ENCODE measurements at regions not wholly inside any gene's neighbourhood (a gene's known extent, or its start where the extent isn't known, plus 50 kb on each side); places are given as distances from the start of the nearest gene placed in this dataset.
"Not testable (repeated sequence)": the region's sequence is repeated elsewhere in the genome, so short reads cannot be mapped to it uniquely, and the experiment has no call there.

DNA sequence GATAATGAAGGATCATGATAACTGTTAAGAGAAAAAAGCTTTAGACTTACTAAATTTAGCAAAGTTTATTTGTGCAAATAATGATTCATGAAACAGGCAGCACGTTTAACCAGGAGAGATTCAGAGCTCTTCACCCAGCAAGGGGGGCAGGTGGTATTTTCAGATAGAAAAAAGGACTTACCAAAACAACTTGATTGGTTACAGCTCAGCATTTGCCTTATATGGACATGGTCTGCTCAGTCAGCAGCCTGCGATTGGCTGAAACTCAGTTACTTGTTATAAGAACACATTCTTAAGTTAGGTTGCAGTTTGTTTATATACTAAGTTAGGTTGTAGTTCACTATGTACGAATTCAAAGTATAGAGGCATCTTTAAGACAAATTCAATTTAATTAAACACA, 165.6 kb downstream of the DUSP10 start:
- DNase-seq (ENCODE audit: low spot score) (no peak), ATAC-seq (ENCODE audit: low read depth) (no peak)
- no peak overlapping the region for H3K27ac ChIP-seq (ENCODE audit: poor library complexity, severe bottlenecking)
- H3K27me3 ChIP-seq (ENCODE audit: insufficient read depth, poor library complexity, severe bottlenecking) = no peaks in the 10 kb centered on the region
- TF ChIP-seq, protein P1, sequence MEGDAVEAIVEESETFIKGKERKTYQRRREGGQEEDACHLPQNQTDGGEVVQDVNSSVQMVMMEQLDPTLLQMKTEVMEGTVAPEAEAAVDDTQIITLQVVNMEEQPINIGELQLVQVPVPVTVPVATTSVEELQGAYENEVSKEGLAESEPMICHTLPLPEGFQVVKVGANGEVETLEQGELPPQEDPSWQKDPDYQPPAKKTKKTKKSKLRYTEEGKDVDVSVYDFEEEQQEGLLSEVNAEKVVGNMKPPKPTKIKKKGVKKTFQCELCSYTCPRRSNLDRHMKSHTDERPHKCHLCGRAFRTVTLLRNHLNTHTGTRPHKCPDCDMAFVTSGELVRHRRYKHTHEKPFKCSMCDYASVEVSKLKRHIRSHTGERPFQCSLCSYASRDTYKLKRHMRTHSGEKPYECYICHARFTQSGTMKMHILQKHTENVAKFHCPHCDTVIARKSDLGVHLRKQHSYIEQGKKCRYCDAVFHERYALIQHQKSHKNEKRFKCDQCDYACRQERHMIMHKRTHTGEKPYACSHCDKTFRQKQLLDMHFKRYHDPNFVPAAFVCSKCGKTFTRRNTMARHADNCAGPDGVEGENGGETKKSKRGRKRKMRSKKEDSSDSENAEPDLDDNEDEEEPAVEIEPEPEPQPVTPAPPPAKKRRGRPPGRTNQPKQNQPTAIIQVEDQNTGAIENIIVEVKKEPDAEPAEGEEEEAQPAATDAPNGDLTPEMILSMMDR (IDR thresholded peaks at IDR 0.05; ENCODE audit: poor library complexity, severe bottlenecking) = no peak
- H3K9me3 ChIP-seq (ENCODE audit: severe bottlenecking) = no peaks in the 10 kb centered on the region
- H3K36me3 ChIP-seq (ENCODE audit: low read depth) = no peaks in the 10 kb centered on the region
- H3K4me3 ChIP-seq (ENCODE audit: severe bottlenecking) = no peak overlapping the region
- no peaks in the 10 kb centered on the region for H3K4me1 ChIP-seq (ENCODE audit: insufficient read depth, poor library complexity, severe bottlenecking)

DNA sequence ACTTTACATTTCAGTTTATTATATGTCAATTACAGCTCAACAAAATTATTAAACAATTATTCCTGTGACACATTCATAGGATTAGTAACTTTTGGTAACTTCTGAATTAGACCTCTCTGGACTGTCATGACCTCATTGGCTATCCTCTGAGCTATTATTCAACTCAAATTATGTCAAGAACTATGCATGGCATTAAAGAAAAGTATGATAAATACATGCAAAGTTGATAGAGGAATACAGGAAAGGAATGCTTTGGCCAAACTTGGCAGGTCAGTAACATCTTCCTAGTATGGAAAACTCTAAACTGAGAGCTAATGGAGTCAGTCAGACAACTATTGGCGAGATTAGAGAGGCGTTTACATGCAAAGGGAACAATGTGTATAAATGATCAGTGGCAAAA, 158.4 kb downstream of the DUSP10 start:
- Histone ChIP-seq H3K27me3 (ENCODE audit: insufficient read depth, poor library complexity, severe bottlenecking) (no peaks in the 10 kb centered on the region), H3K9me3 (ENCODE audit: severe bottlenecking) (no peaks in the 10 kb centered on the region), H3K36me3 (ENCODE audit: low read depth) (no peaks in the 10 kb centered on the region), H3K4me1 (ENCODE audit: insufficient read depth, poor library complexity, severe bottlenecking) (no peaks in the 10 kb centered on the region), H3K4me3 (ENCODE audit: severe bottlenecking) (no peak overlapping the region), H3K27ac (ENCODE audit: poor library complexity, severe bottlenecking) (no peak overlapping the region)
- TF ChIP-seq, protein P1 (IDR thresholded peaks at IDR 0.05; ENCODE audit: poor library complexity, severe bottlenecking) = no peak
- DNase-seq (ENCODE audit: low spot score) = no peak
- ATAC-seq (ENCODE audit: low read depth) = no peak

DNA sequence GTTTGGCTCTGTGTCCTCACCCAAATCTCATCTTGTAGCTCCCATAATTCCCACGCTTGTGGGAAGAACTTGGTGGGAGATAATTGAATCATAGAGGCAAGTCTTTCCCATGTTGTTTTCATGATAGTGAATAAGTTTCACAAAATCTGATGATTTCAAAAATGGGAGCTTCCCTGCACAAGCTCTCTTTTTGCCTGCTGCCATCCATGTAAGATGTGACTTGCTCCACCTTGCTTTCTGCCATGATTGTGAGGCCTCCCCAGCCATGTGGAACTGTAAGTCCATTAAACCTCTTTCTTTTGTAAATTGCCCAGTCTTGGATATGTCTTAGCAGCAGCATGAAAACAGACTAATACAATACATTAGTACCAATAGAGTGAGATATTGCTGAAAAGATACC, 154.9 kb downstream of the DUSP10 start:
- H3K27ac ChIP-seq (ENCODE audit: poor library complexity, severe bottlenecking); H3K4me3 ChIP-seq (ENCODE audit: severe bottlenecking); H3K9me3 ChIP-seq (ENCODE audit: severe bottlenecking); H3K36me3 ChIP-seq (ENCODE audit: low read depth); H3K27me3 ChIP-seq (ENCODE audit: insufficient read depth, poor library complexity, severe bottlenecking); DNase-seq (ENCODE audit: low spot score); H3K4me1 ChIP-seq (ENCODE audit: insufficient read depth, poor library complexity, severe bottlenecking); ATAC-seq (ENCODE audit: low read depth): not testable (repeated sequence)

DNA sequence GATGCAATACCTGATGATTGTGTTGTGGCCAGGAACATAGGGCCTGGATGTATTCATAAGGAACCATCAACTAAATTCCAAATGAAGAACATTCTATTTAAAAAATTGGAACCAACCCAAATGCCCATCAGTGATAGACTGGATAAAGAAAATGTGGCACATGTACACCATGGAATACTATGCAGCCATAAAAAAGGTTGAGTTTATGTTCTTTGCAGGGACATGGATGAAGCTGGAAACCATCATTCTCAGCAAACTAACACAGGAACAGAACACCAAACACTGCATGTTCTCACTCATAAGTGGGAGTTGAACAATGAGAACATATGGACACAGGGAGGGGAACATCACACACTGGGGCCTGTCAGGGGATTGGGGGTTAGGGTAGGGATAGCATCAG, 150.6 kb downstream of the DUSP10 start:
- not testable (repeated sequence) for ATAC-seq (ENCODE audit: low read depth); H3K9me3 ChIP-seq (ENCODE audit: severe bottlenecking); H3K4me1 ChIP-seq (ENCODE audit: insufficient read depth, poor library complexity, severe bottlenecking); H3K27me3 ChIP-seq (ENCODE audit: insufficient read depth, poor library complexity, severe bottlenecking); DNase-seq (ENCODE audit: low spot score); H3K36me3 ChIP-seq (ENCODE audit: low read depth); H3K4me3 ChIP-seq (ENCODE audit: severe bottlenecking); H3K27ac ChIP-seq (ENCODE audit: poor library complexity, severe bottlenecking)

DNA sequence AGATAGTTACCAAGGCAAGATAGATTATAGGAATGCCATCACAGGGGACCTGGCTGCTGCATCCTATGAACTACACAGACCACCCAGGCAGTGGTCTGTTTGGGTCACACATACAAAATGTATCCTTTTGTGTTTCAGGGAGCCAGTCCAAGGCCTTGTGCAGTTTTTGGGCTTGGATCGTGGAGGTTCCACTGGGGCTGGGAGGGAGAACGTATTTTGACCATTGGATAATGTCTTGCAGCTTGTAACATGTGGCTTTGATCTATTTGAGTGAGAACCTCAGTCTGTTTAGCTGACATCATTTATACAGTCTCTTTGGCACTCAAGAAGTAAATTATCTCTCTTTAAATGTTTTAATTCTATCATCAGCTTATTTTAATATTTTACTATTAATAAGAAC, 147.3 kb downstream of the DUSP10 start:
- Histone ChIP-seq H3K27ac (ENCODE audit: poor library complexity, severe bottlenecking) (no peak overlapping the region), H3K36me3 (ENCODE audit: low read depth) (no peaks in the 10 kb centered on the region), H3K4me1 (ENCODE audit: insufficient read depth, poor library complexity, severe bottlenecking) (no peaks in the 10 kb centered on the region), H3K9me3 (ENCODE audit: severe bottlenecking) (no peaks in the 10 kb centered on the region), H3K27me3 (ENCODE audit: insufficient read depth, poor library complexity, severe bottlenecking) (no peaks in the 10 kb centered on the region), H3K4me3 (ENCODE audit: severe bottlenecking) (no peak overlapping the region)
- DNase-seq (ENCODE audit: low spot score) (no peak), ATAC-seq (ENCODE audit: low read depth) (no peak)
- TF ChIP-seq, protein P1 (IDR thresholded peaks at IDR 0.05; ENCODE audit: poor library complexity, severe bottlenecking) = no peak

DNA sequence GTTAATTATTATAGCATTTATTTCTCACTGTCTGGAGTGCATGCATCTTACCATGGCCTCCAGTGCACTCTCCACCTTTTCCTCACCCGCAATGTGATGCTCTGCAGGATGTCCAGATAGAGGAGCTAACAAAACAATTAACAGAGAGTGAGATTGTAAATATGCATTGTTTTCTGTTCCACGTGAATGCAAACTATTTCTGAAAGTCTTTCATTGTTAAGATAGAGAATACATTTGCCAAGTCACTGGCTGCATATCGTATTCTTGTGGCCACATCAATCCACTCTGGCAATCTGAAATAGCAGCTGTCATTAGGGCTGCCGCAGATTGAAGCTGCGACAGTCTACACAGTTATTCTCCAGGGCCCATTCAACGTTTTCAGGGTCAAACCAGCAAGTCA, 143.8 kb downstream of the DUSP10 start:
- no peak for ATAC-seq (ENCODE audit: low read depth)
- no peak overlapping the region for H3K4me3 ChIP-seq (ENCODE audit: severe bottlenecking)
- no peak for DNase-seq (ENCODE audit: low spot score)
- H3K36me3 ChIP-seq (ENCODE audit: low read depth) = no peaks in the 10 kb centered on the region
- no peaks in the 10 kb centered on the region for H3K27me3 ChIP-seq (ENCODE audit: insufficient read depth, poor library complexity, severe bottlenecking)
- H3K4me1 ChIP-seq (ENCODE audit: insufficient read depth, poor library complexity, severe bottlenecking) = no peaks in the 10 kb centered on the region
- TF ChIP-seq, protein P1 (IDR thresholded peaks at IDR 0.05; ENCODE audit: poor library complexity, severe bottlenecking) = no peak
- no peak overlapping the region for H3K27ac ChIP-seq (ENCODE audit: poor library complexity, severe bottlenecking)
- H3K9me3 ChIP-seq (ENCODE audit: severe bottlenecking) = no peaks in the 10 kb centered on the region

Measured in RWPE2 (cell line).